ENCODE measurements at regions not wholly inside any gene's neighbourhood (a gene's known extent, or its start where the extent isn't known, plus 50 kb on each side); places are given as distances from the start of the nearest gene placed in this dataset.

- no peak overlapping the region for H3K27ac Mint-ChIP-seq (ENCODE audit: unreplicated experiment)
- H3K4me3 Mint-ChIP-seq (ENCODE audit: unreplicated experiment), result no peak overlapping the region
- no peaks in the 10 kb centered on the region for H3K27me3 Mint-ChIP-seq (ENCODE audit: low read depth)
- H3K9me3 Mint-ChIP-seq (ENCODE audit: low read depth), result no peaks in the 10 kb centered on the region
- TF ChIP-seq CTCF (IDR thresholded peaks at IDR 0.05), result no peak
- H3K36me3 Mint-ChIP-seq (ENCODE audit: low read depth), result no peaks in the 10 kb centered on the region
- no peak for DNase-seq (ENCODE audit: low spot score)
- H3K4me1 Mint-ChIP-seq (ENCODE audit: low read depth), result peaks cover 5% of the 10 kb centered on the region
Measured at GRCh38 chr2:44077942-44078511, 82.2 kb upstream of the LRPPRC start.

- Mint-ChIP-seq H3K36me3 (ENCODE audit: low read depth) (no peaks in the 10 kb centered on the region), H3K27ac (ENCODE audit: unreplicated experiment) (no peak overlapping the region), H3K4me1 (ENCODE audit: low read depth) (peaks cover 5% of the 10 kb centered on the region), H3K27me3 (ENCODE audit: low read depth) (no peaks in the 10 kb centered on the region), H3K4me3 (ENCODE audit: unreplicated experiment) (no peak overlapping the region), H3K9me3 (ENCODE audit: low read depth) (no peaks in the 10 kb centered on the region)
- no peak for TF ChIP-seq CTCF (IDR thresholded peaks at IDR 0.05)
- DNase-seq (ENCODE audit: low spot score), result no peak
Measured at GRCh38 chr2:44079686-44080085, 83.9 kb upstream of the LRPPRC start.

GRCh38 chr2:44083054-44083453 is 85.6 kb upstream of the PPM1B start:
- no peak overlapping the region for H3K27ac Mint-ChIP-seq (ENCODE audit: unreplicated experiment)
- no peaks in the 10 kb centered on the region for H3K9me3 Mint-ChIP-seq (ENCODE audit: low read depth)
- no peak for TF ChIP-seq CTCF (IDR thresholded peaks at IDR 0.05)
- DNase-seq (ENCODE audit: low spot score), result no peak
- H3K27me3 Mint-ChIP-seq (ENCODE audit: low read depth), result no peaks in the 10 kb centered on the region
- H3K4me3 Mint-ChIP-seq (ENCODE audit: unreplicated experiment), result no peak overlapping the region
- no peaks in the 10 kb centered on the region for H3K36me3 Mint-ChIP-seq (ENCODE audit: low read depth)
- peaks cover 9% of the 10 kb centered on the region for H3K4me1 Mint-ChIP-seq (ENCODE audit: low read depth)

- Mint-ChIP-seq H3K4me3 (ENCODE audit: unreplicated experiment) (no peak overlapping the region), H3K27me3 (ENCODE audit: low read depth) (no peaks in the 10 kb centered on the region), H3K9me3 (ENCODE audit: low read depth) (no peaks in the 10 kb centered on the region), H3K4me1 (ENCODE audit: low read depth) (peaks cover 9% of the 10 kb centered on the region), H3K36me3 (ENCODE audit: low read depth) (no peaks in the 10 kb centered on the region), H3K27ac (ENCODE audit: unreplicated experiment) (no peak overlapping the region)
- no peak for DNase-seq (ENCODE audit: low spot score)
- no peak for TF ChIP-seq CTCF (IDR thresholded peaks at IDR 0.05)
Measured at GRCh38 chr2:44084850-44085249, 83.8 kb upstream of the PPM1B start.

- Mint-ChIP-seq H3K4me1 (ENCODE audit: low read depth) (peaks cover 9% of the 10 kb centered on the region), H3K9me3 (ENCODE audit: low read depth) (no peaks in the 10 kb centered on the region), H3K27ac (ENCODE audit: unreplicated experiment) (no peak overlapping the region), H3K4me3 (ENCODE audit: unreplicated experiment) (no peak overlapping the region), H3K27me3 (ENCODE audit: low read depth) (no peaks in the 10 kb centered on the region), H3K36me3 (ENCODE audit: low read depth) (no peaks in the 10 kb centered on the region)
- no peak for TF ChIP-seq CTCF (IDR thresholded peaks at IDR 0.05)
- DNase-seq (ENCODE audit: low spot score), result no peak
Measured at GRCh38 chr2:44086629-44087028, 82.0 kb upstream of the PPM1B start.

All from chondrocyte (in vitro differentiated cells).